ENCODE measurements at regions not wholly inside any gene's neighbourhood (a gene's known extent, or its start where the extent isn't known, plus 50 kb on each side); places are given as distances from the start of the nearest gene placed in this dataset.

- no peak for TF ChIP-seq ZBTB4 (CRISPR knock-in tag; IDR thresholded peaks at IDR 0.05)
- no peak for TF ChIP-seq RB1 (IDR thresholded peaks at IDR 0.05; ENCODE audit: borderline replicate concordance)
- TF ChIP-seq GABPA (IDR thresholded peaks at IDR 0.05; ENCODE audit: low read depth), result no peak
- no peak for TF ChIP-seq ZBTB40 (IDR thresholded peaks at IDR 0.05; ENCODE audit: borderline replicate concordance)
Observed at GRCh38 chr9:30160570-30160969, 2223.9 kb upstream of the ACO1 start (continued).

- no peaks in the 10 kb centered on the region for H3K9me3 ChIP-seq (replicated peaks; ENCODE audit: control insufficient read depth, insufficient read depth, low read length)
- H3K9ac ChIP-seq (ENCODE audit: control insufficient read depth, insufficient read depth, low read length), result no peak overlapping the region
- in situ Hi-C loops (cut with MboI) (no loop called here), intact Hi-C loops (cut with micrococcal nuclease; ENCODE audit: unreplicated experiment) (no loop called here)
- H3K4me2 ChIP-seq (ENCODE audit: control insufficient read depth, insufficient read depth), result no peak overlapping the region
- SMC1A ChIA-PET (ENCODE audit: uncharacterized antibody, unreplicated experiment), result interaction anchor here (0.8 kb wide), 1 partner anchor 91 kb away, joined by 3 read pairs; no protein-coding TSS in a partner anchor
- BruUV-seq (replicated peaks), result no TSS peak
- no peak overlapping the region for H2AFZ ChIP-seq (ENCODE audit: control insufficient read depth, low read depth, low read length)
- H3K27ac ChIP-seq (ENCODE audit: control insufficient read depth, insufficient read depth), result no peak overlapping the region
- 0% methylated on average over 1 of the region's 1 CpG for WGBS (ENCODE audit: insufficient coverage, insufficient replicate concordance, low lambda C conversion rate, missing lambda C conversion rate)
- no peaks in the 10 kb centered on the region for H3K27me3 ChIP-seq (replicated peaks in 1 of 2; ENCODE audit: control insufficient read depth in 2 of 2, insufficient read depth in 2 of 2, low read length in 1 of 2)
- RAD21 ChIA-PET (ENCODE audit: unreplicated experiment), result no interaction called here
- no peaks in the 10 kb centered on the region for H3K79me2 ChIP-seq (ENCODE audit: control insufficient read depth, insufficient read depth, low read length)
- DNase-seq (ENCODE audit: low read depth, low spot score), result no peak
- no peak for FAIRE-seq
- H4K20me1 ChIP-seq (ENCODE audit: control insufficient read depth, insufficient read depth), result no peaks in the 10 kb centered on the region
- CTCF ChIA-PET, result interaction anchor here (0.7 kb wide), 1 partner anchor 28 kb away, joined by 4 read pairs; no protein-coding TSS in a partner anchor
- POLR2A ChIA-PET, result no interaction called here
- ATAC-seq, result no peak
- H3K36me3 ChIP-seq (ENCODE audit: control insufficient read depth in 2 of 2, insufficient read depth in 2 of 2, low read length in 1 of 2), result no peaks in the 10 kb centered on the region
- no peaks in the 10 kb centered on the region for H3K4me1 ChIP-seq (ENCODE audit: control insufficient read depth, insufficient read depth, low read length)
- H3K4me3 ChIP-seq, result no peak overlapping the region
- TF ChIP-seq ATF3 (IDR thresholded peaks at IDR 0.05; ENCODE audit: borderline replicate concordance, extremely low read depth, low read depth, low read length) (no peak), EP300 (IDR thresholded peaks at IDR 0.05; ENCODE audit: borderline replicate concordance in 1 of 2, control insufficient read depth in 1 of 2, low read depth in 2 of 2, low read length in 2 of 2) (no peak), PML (IDR thresholded peaks at IDR 0.05; ENCODE audit: low read length) (no peak), ZNF217 (IDR thresholded peaks at IDR 0.05) (no peak), SUZ12 (IDR thresholded peaks at IDR 0.05; ENCODE audit: unreplicated experiment) (no peak), E4F1 (IDR thresholded peaks at IDR 0.05; ENCODE audit: borderline replicate concordance, partially characterized antibody) (no peak), SREBF1 (IDR thresholded peaks at IDR 0.05; ENCODE audit: low read length) (no peak)
Observed at GRCh38 chr9:30172206-30172605, 2212.2 kb upstream of the ACO1 start.
